IPS DF 4.7 (cell line): ENCODE measurements at regions not wholly inside any gene's neighbourhood (a gene's known extent, or its start where the extent isn't known, plus 50 kb on each side); places are given as distances from the start of the nearest gene placed in this dataset.

Experiments
- DNase-seq: peaks from one replicate; pipeline ENCODE4 v3.0.0-alpha.2; 2013; ENCODE audit warnings: low spot score; ENCODE audit errors: extremely low read depth

GRCh38 chr3:147755310-147755709, 346.1 kb downstream of the ZIC1 start:
- no peak for DNase-seq

DNA sequence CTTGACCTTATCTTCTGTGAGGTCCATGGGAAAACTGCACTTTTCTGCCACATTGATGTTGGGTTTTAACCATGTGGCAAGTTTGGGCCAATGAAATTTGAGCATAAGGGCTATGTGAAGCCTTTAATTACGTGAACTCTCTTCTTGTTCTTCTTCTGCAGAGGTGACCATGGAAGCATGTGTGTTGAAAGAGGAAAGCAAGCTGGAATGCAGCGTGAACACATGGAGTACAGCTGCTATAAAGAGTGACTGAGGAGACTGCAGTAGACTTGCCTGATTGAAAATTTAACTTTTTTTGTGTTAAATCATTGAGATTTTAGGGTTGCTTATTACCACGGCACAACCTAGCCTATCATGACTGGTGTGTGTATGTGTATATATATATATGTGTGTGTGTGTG, 347.3 kb downstream of the ZIC1 start:
- DNase-seq, result no peak

DNA sequence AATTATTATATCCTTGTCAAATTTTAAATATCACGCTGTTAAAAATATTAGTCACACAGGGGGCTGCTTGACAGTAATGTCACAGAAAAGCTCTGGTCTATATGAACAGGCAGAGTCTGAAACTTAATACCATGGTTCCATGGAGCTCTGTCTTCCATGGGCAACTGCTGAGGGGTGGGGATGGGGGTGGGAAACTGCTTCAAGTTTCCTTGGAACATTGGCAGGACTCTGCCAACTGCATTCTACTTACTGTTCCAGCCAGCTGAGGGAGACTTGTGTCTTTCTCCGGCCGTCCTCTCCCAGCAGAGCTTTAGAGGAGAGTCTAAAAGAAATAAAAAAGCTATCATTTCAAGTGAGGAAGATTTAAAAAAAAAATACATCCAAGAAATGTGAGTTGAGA, 348.7 kb downstream of the ZIC1 start:
- no peak for DNase-seq

- DNase-seq, result no peak
Measured at GRCh38 chr3:147758771-147759170, 349.6 kb downstream of the ZIC1 start.

DNA sequence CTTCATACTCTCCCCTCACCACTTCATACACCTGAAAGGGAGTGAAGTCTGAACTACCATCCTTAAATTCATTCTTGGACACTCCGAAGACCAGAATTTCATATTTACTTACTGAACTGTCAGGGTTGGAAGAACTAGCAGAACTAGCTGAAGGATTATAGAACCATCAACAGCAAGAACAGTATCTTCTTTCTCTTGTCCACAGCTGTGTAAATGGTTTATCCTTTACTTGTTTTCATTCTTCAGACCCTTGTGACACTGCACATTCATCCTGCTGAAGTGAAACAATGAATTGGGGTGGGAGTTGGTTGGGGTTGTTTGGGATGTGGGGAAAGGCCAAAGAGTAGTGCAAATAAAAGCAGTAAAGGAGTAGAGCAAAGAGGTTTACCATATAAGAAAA, 350.9 kb downstream of the ZIC1 start:
- DNase-seq, result no peak

- DNase-seq, result no peak
Measured at GRCh38 chr3:147760941-147761340, 351.8 kb downstream of the ZIC1 start.

DNA sequence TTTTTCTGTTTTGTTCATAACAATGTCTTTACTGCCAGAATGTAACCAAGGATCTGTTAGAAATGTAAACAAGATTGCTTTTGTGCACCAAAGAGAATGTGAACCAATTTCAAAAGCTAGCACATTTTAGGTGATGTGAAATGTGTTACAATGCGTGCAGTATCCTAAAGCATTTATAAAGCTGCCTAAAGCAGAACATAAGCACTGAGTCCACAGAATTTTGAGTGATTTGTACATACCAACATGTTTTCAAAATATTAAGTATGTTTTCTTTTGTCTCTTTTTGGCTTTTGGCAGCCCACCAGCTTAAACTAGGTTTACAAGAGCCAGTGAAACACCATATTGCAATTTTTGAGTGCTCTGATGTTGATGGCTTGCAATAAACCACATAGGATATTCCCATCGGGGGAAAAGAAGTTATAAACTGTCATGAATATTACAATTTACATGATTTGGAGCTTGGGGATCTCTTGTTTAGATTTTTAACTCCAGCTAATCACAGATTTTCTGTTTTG, 364.0 kb downstream of the ZIC1 start:
- DNase-seq, result no peak

- no peak for DNase-seq
Measured at GRCh38 chr3:147775411-147775810, 366.2 kb downstream of the ZIC1 start.

- DNase-seq, result no peak
Measured at GRCh38 chr3:147775816-147776530, 366.8 kb downstream of the ZIC1 start.

DNA sequence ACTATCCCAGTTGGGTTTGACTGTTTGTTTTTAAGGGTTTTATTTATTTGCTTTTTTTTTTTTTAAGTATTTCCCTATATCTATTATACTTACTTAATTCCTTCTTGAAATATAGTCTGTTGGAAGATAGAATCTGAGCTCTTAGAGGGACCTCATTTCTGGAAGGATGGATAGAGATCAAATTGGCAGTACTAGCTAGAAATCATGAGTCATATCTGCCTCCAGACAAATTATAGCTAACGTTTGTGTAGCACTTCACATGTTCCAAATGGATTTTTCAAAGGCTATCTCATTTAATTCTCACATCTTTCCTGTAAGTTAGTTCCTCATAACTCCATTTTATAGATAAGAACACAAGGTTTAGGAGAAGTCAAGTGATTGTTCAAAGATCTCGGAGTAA, 384.7 kb downstream of the ZIC1 start:
- DNase-seq, result no peak

DNA sequence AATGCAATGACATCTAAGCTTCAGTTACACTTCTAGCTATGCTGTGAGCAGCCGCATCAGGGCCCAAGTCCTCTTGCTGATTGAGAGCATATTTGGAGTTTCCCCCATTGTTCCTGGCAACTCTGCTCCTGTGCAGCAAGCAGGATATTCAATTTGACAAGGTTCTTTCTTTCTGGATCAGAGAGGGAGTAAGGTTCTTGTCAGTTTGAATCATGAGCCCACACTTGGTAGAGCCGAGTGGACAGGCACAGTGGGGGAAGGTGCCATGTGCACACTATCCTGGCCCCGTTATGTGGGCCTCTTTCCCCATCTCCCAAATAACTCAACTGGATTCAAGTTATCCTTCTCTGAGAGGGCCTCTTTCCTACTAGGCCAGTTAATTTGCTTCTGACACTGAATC, 385.4 kb downstream of the ZIC1 start:
- no peak for DNase-seq

DNA sequence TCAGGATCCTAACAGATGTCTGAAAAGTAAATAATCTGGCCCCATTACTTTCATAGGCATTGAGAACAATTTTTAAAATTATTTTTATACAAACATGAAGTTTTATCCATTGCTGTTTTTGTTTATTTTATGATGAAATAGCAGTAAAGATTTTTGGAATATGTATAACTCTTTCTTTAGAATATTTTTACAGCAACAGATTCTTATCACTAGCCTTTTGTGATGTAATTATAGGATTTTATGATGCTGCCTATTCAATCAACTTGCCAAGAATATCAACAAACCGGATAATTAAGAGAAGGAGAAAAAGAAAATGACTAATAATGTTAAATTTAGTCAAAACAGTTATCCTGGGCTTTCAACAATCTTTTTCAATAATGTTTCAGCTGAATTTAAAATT, 386.3 kb downstream of the ZIC1 start:
- no peak for DNase-seq

- no peak for DNase-seq
Measured at GRCh38 chr3:147797095-147797494, 387.9 kb downstream of the ZIC1 start.

GRCh38 chr3:147799601-147800000, 390.4 kb downstream of the ZIC1 start:
- no peak for DNase-seq

DNA sequence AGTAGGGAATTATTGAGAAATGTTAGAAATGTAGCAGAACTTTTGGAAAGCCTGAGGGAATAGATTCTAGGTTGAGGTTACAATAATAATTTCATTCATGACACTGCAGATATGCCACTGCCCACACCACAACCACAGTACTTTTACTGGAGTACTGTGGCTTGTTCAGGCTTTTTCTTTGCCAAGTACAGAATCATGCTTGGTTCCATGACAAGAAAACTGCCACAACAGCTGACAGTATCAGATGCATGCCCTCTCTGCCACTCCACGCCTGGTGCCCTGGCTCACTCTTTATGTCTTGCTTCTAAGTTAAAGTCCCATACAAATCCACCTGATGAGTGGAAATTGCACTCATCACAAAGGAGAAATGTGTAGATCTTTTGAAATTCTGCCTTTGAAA, 398.6 kb downstream of the ZIC1 start:
- no peak for DNase-seq

DNA sequence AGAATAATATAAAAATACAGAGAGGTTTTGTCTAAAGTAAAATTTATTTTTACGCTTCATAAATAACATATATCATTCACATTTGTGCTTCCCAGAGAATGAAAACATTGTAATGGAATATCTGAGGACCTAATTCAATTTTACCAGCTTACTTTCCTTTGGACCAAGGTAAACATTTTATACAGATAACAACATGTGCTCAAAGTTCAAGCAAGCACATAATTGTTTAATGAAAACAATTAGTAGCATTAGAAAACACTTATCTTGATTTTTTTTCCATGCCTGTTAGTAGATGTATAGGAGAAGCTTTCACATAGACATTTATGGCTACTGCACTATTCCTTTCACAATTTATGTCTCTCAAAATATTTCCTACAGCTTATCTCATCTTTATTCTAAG, 400.0 kb downstream of the ZIC1 start:
- DNase-seq, result no peak

GRCh38 chr3:147812186-147812911, 403.2 kb downstream of the ZIC1 start:
- no peak for DNase-seq

DNA sequence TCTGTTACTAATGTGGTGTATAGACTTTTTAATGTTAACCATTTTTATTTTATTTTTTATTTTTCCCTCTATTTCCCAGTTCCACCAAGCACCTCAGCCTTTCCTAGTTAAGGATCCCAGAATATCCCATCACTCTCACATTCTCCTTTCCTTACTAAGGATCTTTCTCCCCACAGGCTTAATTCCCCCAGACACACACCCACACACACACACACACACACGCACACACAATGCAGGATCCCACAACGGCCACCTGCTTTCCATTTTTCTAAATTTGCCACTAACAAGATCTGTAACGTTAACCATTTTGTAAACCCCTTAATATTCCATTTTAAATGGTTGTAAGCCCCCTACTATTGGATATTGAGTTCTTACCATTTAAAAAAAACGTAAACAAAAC, 404.1 kb downstream of the ZIC1 start:
- no peak for DNase-seq

- no peak for DNase-seq
Measured at GRCh38 chr3:147816752-147817151, 407.6 kb downstream of the ZIC1 start.

DNA sequence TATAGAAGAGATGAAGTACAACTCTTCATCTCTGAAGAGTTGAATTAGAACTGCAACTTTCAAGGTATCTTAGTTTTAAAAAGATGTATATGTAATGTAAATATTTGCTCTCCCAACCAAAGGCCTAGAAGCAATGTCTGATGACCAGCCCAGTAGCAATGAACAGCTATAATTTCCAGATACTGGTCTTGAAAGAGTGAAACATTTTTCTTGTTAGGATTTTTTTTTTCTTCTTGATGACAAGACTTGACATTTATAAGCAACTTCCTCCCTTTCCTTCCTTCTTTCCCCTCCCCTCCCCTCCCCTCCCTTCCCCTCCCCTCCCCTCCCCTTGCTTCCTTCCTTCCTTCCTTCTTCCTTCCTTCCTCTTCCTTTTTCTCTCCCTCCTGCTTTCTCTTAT, 423.4 kb downstream of the ZIC1 start:
- no peak for DNase-seq

DNA sequence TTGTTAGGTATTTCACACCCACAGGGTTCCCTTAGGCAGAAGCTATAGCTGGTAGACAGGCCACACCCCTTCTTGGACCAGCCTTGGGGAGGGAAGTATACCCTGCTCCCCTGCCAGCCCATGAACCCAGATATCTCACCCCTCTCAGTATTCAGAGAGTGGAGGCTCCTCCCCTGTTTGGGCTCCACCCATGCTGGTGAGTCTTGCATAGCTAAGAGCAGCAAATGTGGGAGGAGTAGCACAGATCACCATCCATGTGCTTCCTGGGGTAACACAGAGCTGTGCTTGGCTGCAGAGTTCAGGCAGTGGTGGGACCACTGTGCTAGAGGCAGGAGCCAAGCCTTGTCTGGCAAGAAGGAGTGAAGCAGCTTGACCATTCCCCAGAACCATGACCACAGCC, 427.2 kb downstream of the ZIC1 start:
- no peak for DNase-seq

DNA sequence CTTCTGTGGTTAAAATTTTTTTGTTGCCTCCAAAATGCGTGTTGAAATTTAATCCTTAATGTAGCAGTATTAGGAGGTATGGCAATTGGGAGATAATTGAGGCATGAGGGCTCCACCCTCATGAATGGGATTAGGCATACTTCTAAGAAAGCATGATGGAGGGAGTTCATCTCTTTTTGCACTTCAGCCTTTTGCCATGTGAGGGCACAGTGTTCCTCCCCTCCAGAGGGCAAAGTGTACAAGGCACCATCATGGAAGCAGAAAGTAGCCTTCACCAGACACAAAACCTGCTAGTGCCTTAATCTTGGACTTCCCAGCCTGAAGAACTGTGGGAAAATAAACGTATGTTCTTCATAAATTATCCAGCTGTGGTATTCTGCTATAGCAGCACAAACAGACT, 429.5 kb downstream of the ZIC1 start:
- DNase-seq, result no peak

DNA sequence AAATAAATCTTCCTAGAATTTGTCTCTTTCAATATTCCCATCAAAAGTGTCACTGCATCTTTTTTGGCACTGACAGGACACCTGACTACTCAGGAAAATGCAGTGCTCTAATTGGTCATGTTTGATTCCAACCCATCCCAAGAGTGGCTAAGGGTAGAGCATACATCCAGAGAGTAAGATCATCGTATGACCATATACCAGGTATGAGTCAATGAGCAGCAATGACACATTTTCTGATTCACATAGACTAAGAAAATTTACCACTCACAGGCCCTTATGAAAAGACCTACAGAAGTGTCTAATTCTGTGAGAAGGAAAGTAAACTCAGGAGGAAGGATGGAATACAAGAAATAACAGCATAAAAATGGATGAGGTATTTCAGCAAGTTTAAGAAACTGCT, 434.2 kb downstream of the ZIC1 start:
- DNase-seq, result no peak
